SK-N-SH treated with all-trans-retinoic acid at 6 μM for 48 hours (cell line): ENCODE measurements at regions not wholly inside any gene's neighbourhood (a gene's known extent, or its start where the extent isn't known, plus 50 kb on each side); places are given as distances from the start of the nearest gene placed in this dataset.

Experiments
- ATAC-seq: fragments of 200-7000 bp; cut with Tn5 transposase; 3 replicates; pipeline ENCODE4 v1.9.1; 2020; ENCODE audit warnings: mild to moderate bottlenecking, moderate library complexity
- ARNTL ChIP-seq: fragments of 450-650 bp; formaldehyde crosslinking; IDR thresholded peaks from 2 replicates; pipeline ENCODE4 v1.5.0; 2020; ENCODE audit warnings: low read depth, mild to moderate bottlenecking, moderate library complexity, borderline replicate concordance
- BACH2 ChIP-seq: fragments of 250-450 bp; sonication (Bioruptor Pico); IDR thresholded peaks from 2 replicates; pipeline ENCODE4 v1.9.0; 2021; ENCODE audit warnings: mild to moderate bottlenecking, borderline replicate concordance
- CSDC2 ChIP-seq: fragments of 250-450 bp; sonication (Bioruptor Pico); IDR thresholded peaks from 2 replicates; pipeline ENCODE4 v1.5.0; 2020; ENCODE audit warnings: mild to moderate bottlenecking, moderate library complexity
- ESRRG ChIP-seq: fragments of 250-450 bp; sonication (Bioruptor Pico); IDR thresholded peaks from 2 replicates; pipeline ENCODE4 v1.6.1; 2021; ENCODE audit warnings: mild to moderate bottlenecking
- GLIS3 ChIP-seq: fragments of 250-450 bp; sonication (Bioruptor Pico); IDR thresholded peaks from 2 replicates; pipeline ENCODE4 v1.5.0; 2020; ENCODE audit warnings: mild to moderate bottlenecking, moderate library complexity
- ISL1 ChIP-seq: fragments of 250-450 bp; sonication (Bioruptor Pico); IDR thresholded peaks from 2 replicates; pipeline ENCODE4 v2.1.2; 2022; ENCODE audit warnings: mild to moderate bottlenecking, moderate library complexity
- OSR1 ChIP-seq: fragments of 250-450 bp; sonication (Bioruptor Pico); IDR thresholded peaks from 2 replicates; pipeline ENCODE4 v1.8.0; 2022; ENCODE audit warnings: moderate library complexity, mild to moderate bottlenecking, inconsistent platforms
- PPARA ChIP-seq: fragments of 250-450 bp; sonication (Bioruptor Pico); IDR thresholded peaks from 2 replicates; pipeline ENCODE4 v1.5.0; 2020; ENCODE audit warnings: mild to moderate bottlenecking, borderline replicate concordance
- RARB ChIP-seq: fragments of 250-450 bp; sonication (Bioruptor Pico); IDR thresholded peaks from 2 replicates; pipeline ENCODE4 v1.8.0; 2021; ENCODE audit warnings: mild to moderate bottlenecking, moderate library complexity
- SNAI2 ChIP-seq: fragments of 250-450 bp; sonication (Bioruptor Pico); IDR thresholded peaks from 2 replicates; pipeline ENCODE4 v1.5.0; 2020; ENCODE audit warnings: mild to moderate bottlenecking, moderate library complexity
- TCF4 ChIP-seq: fragments of 250-450 bp; sonication (Bioruptor Pico); IDR thresholded peaks from 2 replicates; pipeline ENCODE4 v1.8.0; 2021; ENCODE audit warnings: mild to moderate bottlenecking, moderate library complexity, borderline replicate concordance
- TOX ChIP-seq: fragments of 250-450 bp; sonication (Bioruptor Pico); IDR thresholded peaks from 2 replicates; pipeline ENCODE4 v1.8.0; 2021; ENCODE audit warnings: mild to moderate bottlenecking, moderate library complexity, borderline replicate concordance
- ZC3H10 ChIP-seq: fragments of 250-450 bp; sonication (Bioruptor Pico); IDR thresholded peaks from 2 replicates; pipeline ENCODE4 v1.5.1; 2021; ENCODE audit warnings: mild to moderate bottlenecking, moderate library complexity
- ZFP3 ChIP-seq: fragments of 250-450 bp; sonication (Bioruptor Pico); IDR thresholded peaks from 2 replicates; pipeline ENCODE4 v1.5.0; 2020; ENCODE audit warnings: mild to moderate bottlenecking, moderate library complexity
- ZFP30 ChIP-seq: fragments of 450-650 bp; formaldehyde crosslinking; IDR thresholded peaks from 2 replicates; pipeline ENCODE4 v1.5.0; 2022; ENCODE audit warnings: mild to moderate bottlenecking, moderate library complexity
- ZNF565 ChIP-seq: fragments of 450-650 bp; formaldehyde crosslinking; conservative IDR thresholded peaks from 2 replicates; pipeline ENCODE4 v1.5.0; 2020; ENCODE audit warnings: low read depth, mild to moderate bottlenecking, moderate library complexity
- ZNF70 ChIP-seq: fragments of 450-650 bp; formaldehyde crosslinking; IDR thresholded peaks from 2 replicates; pipeline ENCODE4 v1.5.0; 2020; ENCODE audit warnings: mild to moderate bottlenecking, moderate library complexity
- ZNF8 ChIP-seq: fragments of 450-650 bp; formaldehyde crosslinking; IDR thresholded peaks from 2 replicates; pipeline ENCODE4 v1.5.0; 2020; ENCODE audit warnings: mild to moderate bottlenecking, moderate library complexity
- TF ChIP-seq, protein P1 (sequence below): fragments of 250-450 bp; sonication (Bioruptor Pico); IDR thresholded peaks from 2 replicates; pipeline ENCODE4 v1.5.1; 2021; ENCODE audit warnings: mild to moderate bottlenecking, moderate library complexity
- TF ChIP-seq, protein P2 (sequence below): fragments of 250-450 bp; sonication (Bioruptor Pico); IDR thresholded peaks from 2 replicates; pipeline ENCODE4 v1.5.0; 2020; ENCODE audit warnings: mild to moderate bottlenecking, moderate library complexity
- TF ChIP-seq, protein P3 (sequence below): fragments of 250-450 bp; sonication (Bioruptor Pico); IDR thresholded peaks from 2 replicates; pipeline ENCODE4 v1.8.0; 2020; ENCODE audit warnings: mild to moderate bottlenecking, moderate library complexity, borderline replicate concordance
- TF ChIP-seq, protein P4 (sequence below): fragments of 250-450 bp; sonication (Bioruptor Pico); IDR thresholded peaks from 2 replicates; pipeline ENCODE4 v1.8.0; 2021; ENCODE audit warnings: low read depth, mild to moderate bottlenecking, moderate library complexity, borderline replicate concordance

DNA sequence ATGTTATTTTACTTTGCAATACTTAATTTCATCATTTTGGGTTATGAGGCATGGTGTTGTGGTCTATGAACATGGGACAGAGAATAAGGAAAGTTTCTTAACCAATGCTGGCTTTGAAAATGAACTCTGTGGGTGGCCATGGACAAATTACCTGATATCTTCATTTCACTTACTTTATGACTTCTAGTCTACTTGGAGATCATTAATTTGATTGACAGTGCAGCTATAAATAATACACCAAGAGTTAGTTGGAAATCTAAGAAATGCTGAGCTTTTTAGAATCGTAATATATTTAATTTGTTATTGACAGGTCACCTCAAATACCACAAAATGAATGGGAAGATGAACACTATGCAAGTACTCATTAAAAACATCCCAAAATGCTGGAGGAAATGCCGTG lies 140.4 kb downstream of the CENPW start (continued):
- TF ChIP-seq CSDC2: no peak
- no peak for TF ChIP-seq TCF4 (CRISPR knock-in tag)
- no peak for TF ChIP-seq PPARA

DNA sequence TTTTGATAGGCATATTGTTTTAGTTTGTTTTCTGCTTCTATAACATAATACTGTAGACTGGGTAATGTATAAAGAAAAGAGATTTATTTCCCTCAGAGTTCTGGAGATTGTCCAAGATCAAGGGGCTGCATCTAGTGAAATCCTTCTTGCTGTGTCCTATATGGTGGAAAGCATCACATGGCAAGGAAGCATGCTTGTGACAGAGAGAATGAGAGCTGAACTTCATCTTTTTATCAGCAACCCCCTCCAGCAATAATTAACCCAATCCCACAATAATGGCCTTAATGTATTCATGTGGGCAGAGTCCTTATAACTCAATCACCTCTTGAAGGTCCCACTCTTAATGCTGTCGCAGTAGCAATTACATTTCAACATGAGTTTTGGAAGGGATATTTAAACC lies 141.4 kb downstream of the CENPW start:
- TF ChIP-seq ZC3H10: no peak
- TF ChIP-seq, protein P1, sequence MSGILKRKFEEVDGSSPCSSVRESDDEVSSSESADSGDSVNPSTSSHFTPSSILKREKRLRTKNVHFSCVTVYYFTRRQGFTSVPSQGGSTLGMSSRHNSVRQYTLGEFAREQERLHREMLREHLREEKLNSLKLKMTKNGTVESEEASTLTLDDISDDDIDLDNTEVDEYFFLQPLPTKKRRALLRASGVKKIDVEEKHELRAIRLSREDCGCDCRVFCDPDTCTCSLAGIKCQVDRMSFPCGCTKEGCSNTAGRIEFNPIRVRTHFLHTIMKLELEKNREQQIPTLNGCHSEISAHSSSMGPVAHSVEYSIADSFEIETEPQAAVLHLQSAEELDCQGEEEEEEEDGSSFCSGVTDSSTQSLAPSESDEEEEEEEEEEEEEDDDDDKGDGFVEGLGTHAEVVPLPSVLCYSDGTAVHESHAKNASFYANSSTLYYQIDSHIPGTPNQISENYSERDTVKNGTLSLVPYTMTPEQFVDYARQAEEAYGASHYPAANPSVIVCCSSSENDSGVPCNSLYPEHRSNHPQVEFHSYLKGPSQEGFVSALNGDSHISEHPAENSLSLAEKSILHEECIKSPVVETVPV (CRISPR knock-in tag): no peak
- TF ChIP-seq, protein P2, sequence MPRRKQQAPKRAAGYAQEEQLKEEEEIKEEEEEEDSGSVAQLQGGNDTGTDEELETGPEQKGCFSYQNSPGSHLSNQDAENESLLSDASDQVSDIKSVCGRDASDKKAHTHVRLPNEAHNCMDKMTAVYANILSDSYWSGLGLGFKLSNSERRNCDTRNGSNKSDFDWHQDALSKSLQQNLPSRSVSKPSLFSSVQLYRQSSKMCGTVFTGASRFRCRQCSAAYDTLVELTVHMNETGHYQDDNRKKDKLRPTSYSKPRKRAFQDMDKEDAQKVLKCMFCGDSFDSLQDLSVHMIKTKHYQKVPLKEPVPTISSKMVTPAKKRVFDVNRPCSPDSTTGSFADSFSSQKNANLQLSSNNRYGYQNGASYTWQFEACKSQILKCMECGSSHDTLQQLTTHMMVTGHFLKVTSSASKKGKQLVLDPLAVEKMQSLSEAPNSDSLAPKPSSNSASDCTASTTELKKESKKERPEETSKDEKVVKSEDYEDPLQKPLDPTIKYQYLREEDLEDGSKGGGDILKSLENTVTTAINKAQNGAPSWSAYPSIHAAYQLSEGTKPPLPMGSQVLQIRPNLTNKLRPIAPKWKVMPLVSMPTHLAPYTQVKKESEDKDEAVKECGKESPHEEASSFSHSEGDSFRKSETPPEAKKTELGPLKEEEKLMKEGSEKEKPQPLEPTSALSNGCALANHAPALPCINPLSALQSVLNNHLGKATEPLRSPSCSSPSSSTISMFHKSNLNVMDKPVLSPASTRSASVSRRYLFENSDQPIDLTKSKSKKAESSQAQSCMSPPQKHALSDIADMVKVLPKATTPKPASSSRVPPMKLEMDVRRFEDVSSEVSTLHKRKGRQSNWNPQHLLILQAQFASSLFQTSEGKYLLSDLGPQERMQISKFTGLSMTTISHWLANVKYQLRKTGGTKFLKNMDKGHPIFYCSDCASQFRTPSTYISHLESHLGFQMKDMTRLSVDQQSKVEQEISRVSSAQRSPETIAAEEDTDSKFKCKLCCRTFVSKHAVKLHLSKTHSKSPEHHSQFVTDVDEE (CRISPR knock-in tag): no peak
- no peak for TF ChIP-seq PPARA
- no peak for TF ChIP-seq ZNF8
- TF ChIP-seq ZNF70 (CRISPR knock-in tag): no peak
- no peak for TF ChIP-seq ISL1
- no peak for TF ChIP-seq BACH2 (CRISPR knock-in tag)
- no peak for ATAC-seq

DNA sequence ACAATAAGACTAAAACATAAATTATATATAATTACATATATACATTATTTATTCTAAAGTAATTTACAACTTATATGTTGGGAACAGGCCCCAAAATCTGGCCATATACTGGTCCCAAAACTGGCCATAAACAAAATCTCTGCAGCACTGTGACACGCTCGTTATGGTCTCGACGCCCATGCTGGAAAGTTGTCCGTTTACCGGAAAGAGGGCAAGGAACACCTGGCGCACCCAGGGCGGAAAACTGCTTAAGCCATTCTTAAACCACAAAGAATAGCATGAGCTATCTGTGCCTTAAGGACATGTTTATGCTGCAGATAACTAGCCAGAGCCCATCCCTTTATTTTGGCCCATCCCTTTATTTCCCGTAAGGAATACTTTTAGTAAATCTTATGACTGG lies 164.9 kb downstream of the CENPW start:
- ATAC-seq: no peak
- TF ChIP-seq, protein P3, sequence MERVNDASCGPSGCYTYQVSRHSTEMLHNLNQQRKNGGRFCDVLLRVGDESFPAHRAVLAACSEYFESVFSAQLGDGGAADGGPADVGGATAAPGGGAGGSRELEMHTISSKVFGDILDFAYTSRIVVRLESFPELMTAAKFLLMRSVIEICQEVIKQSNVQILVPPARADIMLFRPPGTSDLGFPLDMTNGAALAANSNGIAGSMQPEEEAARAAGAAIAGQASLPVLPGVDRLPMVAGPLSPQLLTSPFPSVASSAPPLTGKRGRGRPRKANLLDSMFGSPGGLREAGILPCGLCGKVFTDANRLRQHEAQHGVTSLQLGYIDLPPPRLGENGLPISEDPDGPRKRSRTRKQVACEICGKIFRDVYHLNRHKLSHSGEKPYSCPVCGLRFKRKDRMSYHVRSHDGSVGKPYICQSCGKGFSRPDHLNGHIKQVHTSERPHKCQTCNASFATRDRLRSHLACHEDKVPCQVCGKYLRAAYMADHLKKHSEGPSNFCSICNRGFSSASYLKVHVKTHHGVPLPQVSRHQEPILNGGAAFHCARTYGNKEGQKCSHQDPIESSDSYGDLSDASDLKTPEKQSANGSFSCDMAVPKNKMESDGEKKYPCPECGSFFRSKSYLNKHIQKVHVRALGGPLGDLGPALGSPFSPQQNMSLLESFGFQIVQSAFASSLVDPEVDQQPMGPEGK (CRISPR knock-in tag): no peak
- TF ChIP-seq TCF4 (CRISPR knock-in tag): no peak
- no peak for TF ChIP-seq GLIS3
- TF ChIP-seq ISL1: no peak
- TF ChIP-seq TOX: no peak
- no peak for TF ChIP-seq ARNTL (CRISPR knock-in tag)
- TF ChIP-seq CSDC2: no peak
- TF ChIP-seq, protein P4, sequence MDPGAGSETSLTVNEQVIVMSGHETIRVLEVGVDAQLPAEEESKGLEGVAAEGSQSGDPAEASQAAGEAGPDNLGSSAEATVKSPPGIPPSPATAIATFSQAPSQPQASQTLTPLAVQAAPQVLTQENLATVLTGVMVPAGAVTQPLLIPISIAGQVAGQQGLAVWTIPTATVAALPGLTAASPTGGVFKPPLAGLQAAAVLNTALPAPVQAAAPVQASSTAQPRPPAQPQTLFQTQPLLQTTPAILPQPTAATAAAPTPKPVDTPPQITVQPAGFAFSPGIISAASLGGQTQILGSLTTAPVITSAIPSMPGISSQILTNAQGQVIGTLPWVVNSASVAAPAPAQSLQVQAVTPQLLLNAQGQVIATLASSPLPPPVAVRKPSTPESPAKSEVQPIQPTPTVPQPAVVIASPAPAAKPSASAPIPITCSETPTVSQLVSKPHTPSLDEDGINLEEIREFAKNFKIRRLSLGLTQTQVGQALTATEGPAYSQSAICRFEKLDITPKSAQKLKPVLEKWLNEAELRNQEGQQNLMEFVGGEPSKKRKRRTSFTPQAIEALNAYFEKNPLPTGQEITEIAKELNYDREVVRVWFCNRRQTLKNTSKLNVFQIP (CRISPR knock-in tag): no peak
- TF ChIP-seq ZFP3 (CRISPR knock-in tag): no peak
- TF ChIP-seq ZNF70 (CRISPR knock-in tag): no peak
- TF ChIP-seq ESRRG (CRISPR knock-in tag): no peak
- TF ChIP-seq, protein P1 (CRISPR knock-in tag): no peak
- TF ChIP-seq OSR1 (CRISPR knock-in tag): no peak
- no peak for TF ChIP-seq ZC3H10
- TF ChIP-seq SNAI2 (CRISPR knock-in tag): no peak
- no peak for TF ChIP-seq ZFP30
- TF ChIP-seq PPARA: no peak
- TF ChIP-seq, all 23 proteins: peak for 0

DNA sequence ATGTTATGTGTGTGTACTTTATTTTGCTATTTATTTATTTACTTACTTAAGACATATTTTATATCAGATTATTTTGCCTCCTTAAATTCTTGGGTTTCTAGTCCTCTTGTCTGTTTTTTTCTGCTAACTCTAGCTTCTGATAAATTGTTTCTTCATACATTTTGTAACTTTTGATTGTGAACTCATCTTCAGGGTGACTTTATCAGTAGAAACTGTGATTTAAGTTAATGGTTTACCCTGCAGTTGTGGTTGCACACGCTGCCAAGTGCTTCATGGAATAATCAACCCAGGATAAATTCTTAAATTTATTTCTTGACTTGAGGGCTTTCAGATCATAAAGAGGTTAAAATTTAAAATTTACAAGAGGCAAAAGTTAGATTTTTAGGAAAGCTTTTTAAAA lies 173.3 kb downstream of the CENPW start:
- no peak for ATAC-seq
- TF ChIP-seq ISL1 (no peak), TCF4 (CRISPR knock-in tag) (no peak), ZNF565 (CRISPR knock-in tag) (no peak), TOX (no peak), CSDC2 (no peak), ZFP30 (no peak), ZNF8 (no peak), GLIS3 (no peak), ZNF70 (CRISPR knock-in tag) (no peak), RARB (CRISPR knock-in tag) (no peak), OSR1 (CRISPR knock-in tag) (no peak)
- TF ChIP-seq, protein P4 (CRISPR knock-in tag): no peak
- TF ChIP-seq, protein P3 (CRISPR knock-in tag): no peak
- TF ChIP-seq, protein P1 (CRISPR knock-in tag): no peak
